ENCODE measurements at regions not wholly inside any gene's neighbourhood (a gene's known extent, or its start where the extent isn't known, plus 50 kb on each side); places are given as distances from the start of the nearest gene placed in this dataset.

DNA sequence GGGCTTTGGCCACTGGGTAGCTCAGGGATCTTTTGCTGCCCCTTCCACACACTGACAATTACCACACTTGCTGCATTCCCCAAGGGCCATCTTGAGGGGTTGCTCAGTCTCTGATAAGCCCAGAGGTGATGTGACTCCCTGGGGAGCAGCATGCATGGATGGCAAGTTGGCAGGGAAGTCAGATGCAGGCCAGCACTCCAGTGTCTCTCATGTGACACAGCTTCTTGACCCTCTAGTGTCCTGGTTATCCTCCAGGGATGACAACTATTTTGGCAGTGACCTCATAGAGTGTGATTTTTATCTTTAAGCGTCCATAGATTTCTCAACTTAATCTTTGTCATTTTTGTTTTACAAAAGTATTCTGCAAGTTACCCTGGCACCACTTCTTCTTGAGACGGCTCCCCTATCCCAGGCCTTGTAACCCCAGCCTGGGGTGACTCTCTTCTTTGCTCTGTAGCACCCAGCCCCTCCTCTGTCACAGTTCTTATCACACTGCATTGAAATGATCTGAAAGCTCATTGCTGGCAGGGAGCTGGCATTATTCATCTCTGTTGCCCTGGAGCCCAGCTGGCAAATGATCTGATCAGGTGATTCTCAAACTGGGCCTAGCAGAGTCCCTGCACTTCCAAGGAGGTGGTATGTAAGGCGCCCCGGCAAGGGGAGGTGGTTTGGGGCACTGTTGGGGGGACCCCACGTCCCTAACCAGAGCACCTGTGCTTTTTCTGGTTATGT lies 72.6 kb downstream of the TENT5C start:
- DNase-seq (ENCODE audit: low read depth in 2 of 2) = no peak

DNA sequence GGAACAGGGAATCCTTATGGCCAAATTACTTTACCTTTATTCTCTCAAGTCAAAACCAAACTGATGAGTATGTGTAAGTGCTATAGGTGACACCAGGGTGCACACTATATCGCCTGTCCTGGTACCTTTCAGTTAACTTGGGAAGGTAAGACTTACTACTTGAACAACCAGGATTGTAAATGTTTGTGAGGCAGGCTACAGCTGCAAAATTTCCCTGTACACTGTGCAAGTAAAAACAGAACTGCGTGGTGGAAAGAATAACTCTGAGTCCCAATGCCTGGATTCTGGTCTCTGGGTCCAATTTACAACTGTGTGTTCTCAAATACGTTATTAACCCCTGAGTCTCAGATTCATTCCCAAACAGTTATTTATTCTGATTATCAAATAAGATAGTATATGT lies 73.5 kb downstream of the TENT5C start:
- no peak for DNase-seq (ENCODE audit: low read depth in 2 of 2)

DNA sequence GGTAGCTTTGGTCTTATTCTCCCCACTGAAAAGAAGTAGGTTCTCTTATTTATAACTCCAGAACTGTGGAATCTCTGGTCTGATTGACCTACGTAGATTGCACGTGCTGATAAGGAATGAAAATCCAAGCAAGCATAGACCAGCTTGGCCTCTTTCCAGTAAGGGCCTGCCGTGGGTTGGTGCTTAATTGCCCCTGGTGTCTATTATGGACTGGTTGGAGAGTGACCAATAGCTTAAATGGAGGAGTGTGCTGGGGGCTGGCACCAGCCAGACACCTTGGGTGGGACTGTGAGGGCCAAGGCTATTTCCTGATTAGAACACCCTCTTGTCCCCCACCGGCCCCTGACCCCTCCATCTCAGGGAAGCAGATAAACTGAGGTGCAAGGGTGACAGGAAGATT lies 74.0 kb downstream of the TENT5C start:
- DNase-seq (ENCODE audit: low read depth in 2 of 2) = no peak

DNA sequence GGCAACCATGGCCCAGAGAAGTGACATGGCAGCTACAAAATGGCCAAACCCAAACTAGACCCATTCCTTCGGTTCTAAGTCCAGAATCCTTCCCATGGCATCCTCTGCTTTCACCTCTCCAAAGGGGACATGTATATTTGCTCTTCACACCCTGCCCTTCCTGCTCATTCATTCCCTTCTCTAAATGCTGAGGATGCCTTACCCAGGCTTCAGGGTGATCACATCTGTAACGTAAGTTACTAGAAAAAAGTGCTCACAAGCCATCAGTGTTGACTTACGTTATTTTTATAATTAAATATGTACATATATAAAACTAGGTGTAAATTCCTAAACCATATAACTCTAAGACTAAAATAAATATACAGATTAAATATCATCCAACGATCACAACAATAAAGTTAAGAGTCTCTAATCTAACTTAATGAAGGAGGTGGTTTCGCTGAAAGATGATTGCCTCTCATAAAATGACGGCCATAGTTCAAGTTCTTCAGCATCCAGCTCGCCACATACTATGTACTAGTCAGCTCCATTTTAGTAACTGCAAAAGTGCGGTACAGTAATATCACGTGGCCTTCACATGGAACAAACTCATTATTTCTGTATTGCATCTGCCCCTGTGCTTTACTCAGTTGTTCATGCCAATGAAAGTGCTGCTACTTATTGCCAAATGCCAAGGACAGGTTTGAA lies 74.6 kb downstream of the TENT5C start:
- no peak for DNase-seq (ENCODE audit: low read depth in 2 of 2)

DNA sequence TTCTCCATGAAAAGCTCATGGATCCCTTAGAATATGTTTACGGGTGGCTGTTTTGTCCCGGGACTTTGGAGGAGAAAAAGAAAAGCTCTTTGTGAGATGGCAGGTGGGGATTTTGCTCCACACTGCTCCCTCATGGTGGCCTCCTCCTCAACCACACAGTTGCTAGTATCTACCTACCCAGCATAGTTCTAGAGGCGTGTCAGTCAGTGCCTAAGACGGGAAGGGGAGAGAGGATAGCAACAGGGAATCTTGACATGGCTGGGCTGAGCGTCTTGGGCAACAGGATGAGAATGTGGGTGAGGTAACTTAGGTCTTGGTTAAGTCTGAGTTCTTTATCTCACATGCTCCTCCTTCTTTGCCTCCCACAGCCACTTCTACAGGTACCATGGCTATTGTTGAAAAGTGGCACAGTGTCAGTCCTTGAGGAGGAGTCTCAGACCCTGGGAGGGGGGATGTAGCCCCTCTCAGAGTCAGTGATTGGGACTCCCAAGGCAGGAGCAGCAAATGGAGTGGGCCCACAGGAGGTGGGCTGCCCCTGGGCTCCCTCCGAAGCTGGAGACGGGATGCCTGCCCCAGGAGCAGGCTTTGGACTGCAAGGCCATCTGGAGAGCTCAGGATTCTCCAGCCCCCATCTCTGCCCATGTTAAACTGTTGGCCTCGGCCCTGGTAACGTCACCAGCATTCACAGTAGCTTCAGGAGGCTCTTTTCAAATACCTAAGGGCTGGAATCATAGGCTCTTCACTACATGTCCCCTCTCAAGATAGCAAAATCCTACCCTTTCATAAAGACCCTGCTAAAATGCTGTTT lies 75.4 kb downstream of the TENT5C start:
- no peak for DNase-seq (ENCODE audit: low read depth in 2 of 2)

DNA sequence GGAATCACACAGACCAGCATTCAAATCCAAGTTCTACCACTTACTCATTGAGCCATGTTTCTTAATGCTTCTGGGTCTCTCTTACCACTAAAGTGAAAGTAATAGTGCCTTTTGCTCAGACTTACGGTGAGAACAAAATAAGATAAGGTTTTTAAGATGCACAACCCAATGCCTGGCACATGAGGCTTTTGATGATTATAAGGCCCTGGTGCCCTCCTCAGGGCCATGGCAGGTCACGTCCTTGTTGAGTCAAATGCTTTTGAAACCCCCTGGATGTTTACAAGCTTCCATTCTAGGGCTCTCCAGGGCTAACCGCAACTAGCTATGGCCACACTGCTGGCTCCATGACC lies 76.0 kb downstream of the TENT5C start:
- DNase-seq (ENCODE audit: low read depth in 2 of 2) = no peak

DNA sequence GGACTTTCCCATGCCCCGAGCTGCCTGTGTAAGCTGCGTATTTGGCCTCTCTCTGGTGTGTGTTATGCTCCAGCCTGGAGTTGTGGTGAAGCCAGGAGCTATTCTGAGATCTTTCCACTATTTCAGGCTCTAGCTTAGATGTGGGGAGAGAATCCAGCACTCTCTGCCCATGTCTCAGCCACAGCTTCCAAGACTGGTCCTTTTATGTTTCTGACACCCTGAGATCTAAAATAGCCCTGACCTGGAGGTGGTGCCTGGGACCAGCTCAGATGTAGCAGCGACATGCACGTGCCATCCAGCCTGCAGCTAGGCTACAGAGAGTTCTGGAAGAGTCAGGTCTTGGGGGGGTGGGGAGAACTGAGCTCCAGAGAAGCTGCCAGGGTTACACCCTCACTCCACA lies 76.5 kb downstream of the TENT5C start:
- no peak for DNase-seq (ENCODE audit: low read depth in 2 of 2)

DNA sequence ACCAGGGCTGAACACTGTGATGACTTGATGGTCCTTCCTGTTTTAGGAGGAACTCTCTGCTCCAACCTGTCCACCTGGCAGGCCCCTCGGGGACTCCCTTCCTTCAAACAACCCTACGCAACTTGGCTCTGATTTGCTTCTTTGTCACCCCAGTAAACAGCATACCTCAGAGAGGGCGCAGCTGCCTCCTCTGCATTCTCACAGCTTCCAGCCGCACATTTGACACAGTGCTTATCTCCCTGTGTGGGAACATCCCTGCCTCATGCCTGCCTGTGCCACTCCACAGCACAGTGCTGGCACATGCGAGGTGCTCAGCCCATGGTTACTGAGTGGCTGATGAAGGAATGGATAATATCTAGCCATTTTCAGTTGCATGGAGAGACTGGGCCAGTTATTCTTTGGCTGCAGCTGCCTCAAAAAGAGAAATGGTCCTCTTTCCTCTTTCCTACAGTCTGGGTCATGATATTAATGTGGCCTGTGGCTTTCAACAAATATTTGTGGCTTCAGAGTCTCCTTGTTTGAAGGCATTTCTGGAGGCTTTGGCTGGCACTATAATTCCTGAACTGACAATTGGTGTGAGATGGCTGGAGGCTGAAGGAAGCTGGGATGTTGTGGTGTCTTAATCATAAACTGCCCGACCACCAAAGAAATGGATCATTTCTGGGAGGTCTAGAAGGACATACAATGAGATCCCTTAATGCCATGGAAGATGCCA lies 77.9 kb downstream of the TENT5C start:
- no peak for DNase-seq (ENCODE audit: low read depth in 2 of 2)

DNA sequence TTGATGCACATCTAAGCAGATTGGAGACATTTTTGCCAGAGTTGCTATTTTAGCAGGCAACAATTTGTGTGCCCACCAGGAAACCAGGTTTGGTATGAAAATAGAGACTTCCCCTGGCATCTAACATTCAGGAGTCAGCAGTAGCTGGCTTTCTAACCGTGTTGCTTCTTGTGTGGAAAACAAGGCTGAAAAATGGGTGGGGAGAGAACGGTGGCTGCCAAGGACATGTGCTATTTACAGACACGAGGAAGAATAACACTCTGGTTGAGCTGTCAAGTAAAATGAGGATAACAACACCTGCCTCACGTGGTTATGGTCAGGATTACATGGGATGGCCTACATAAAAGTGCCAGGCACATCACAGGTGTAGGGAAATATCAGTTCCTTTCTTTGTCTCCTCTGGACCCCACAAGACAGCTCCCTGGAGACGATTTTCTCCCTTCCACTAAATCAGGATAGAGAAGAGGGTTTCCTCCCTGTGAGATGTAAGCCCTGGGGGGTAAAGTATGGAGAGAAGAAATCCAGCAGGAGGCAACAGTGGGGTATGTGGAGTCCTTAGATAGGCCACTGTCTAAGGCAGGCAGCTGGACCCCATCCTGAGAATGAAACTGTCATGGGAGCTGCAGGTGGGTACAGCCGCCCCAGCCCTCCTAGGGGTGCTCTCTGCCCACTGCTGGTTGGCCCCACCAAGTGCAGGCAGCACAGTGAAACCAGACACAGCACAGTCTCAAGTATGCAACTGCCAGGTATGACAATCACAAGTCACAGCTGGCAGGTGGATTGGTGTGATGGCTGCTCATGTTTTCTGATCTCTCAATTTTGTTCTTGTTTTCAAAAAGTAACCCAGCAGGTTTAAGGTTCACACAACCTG lies 80.3 kb downstream of the TENT5C start:
- no peak for DNase-seq (ENCODE audit: low read depth in 2 of 2)

DNA sequence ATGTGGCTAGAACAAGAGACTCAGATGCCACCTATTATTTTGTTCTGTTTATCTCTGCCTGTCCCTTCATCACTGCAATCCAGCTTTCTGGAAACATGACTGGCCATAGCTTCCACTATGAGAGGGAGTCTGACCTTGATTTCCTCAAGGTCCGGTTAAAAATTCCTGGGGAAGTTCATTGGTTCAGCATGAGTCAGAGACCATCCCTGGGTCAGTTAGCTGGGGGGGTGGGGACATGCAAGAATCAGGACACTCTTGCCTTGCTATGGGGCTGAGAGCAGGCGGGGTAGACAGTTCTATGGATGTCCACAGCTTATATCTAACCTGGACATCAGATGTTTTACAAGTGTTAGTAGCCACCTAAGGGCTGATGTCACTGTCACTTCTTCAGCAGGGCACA lies 81.1 kb downstream of the TENT5C start:
- DNase-seq (ENCODE audit: low read depth in 2 of 2) = no peak

DNA sequence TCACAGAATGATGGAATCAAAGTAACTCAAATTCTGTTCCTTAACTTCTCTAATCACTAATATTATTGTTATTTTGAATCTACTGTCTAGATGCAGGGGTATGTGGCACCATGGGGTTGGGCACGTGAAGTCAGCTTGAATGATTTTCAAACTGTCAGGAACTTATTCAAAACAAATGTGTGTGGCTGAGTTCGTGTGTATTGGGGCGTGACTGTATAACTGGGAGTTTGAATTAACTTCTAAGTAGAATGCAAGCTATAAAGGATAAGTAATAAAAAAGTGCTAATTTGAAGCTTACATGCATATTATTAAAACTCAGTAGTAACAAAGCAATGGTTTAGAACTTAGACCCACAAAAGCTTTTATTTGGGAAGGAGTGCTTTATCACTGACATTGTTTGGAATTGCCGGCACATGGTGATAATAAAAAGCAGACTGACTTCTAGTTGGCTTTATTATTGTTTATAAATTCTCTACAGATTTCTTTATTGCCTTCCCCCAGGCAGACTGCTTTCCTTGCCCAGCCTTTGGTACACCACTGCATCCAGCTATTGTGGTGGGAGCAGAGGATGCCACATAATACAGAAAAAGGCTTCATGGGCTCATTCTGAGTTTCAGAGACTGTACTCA lies 84.3 kb downstream of the TENT5C start:
- DNase-seq (ENCODE audit: low read depth in 2 of 2) = no peak

DNA sequence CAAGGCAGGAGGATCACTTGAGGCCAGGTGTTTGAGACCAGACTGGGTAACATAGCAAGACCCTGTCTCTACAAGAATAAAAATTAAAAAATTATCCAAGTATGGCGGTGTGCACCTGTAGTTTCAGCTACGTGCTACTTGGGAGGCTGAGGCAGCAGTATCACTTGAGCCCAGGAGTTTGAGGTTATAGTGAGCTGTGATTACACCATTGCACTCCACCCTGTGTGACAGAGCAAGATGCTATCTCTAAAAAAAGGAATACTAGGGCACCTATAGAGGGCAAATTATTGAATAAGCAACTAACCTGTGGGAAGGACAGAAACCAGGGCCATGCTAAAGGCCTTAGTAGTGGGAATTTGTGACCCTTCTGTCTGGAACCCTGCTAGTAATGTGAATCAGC lies 86.1 kb downstream of the TENT5C start:
- no peak for DNase-seq (ENCODE audit: low read depth in 2 of 2)

DNA sequence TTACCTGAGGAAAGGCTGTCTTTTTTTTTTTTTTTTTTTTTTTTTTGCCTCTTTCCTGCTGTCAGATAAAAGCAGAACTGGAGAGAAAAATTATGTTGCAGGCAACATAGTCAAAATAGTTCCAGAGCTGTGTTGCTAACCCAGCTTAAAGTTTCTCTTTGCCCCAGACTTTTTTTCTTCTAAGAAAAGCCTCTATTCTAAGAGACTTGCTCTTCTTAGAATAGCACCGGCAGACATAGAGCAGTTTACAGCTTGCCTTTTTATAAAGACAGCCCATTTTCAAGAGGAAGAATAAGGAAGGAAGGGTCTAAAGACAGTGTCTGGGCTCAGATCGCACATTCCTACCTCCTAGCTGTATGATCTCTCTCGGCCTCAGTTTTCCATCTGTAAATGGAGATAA lies 88.7 kb downstream of the TENT5C start:
- DNase-seq (ENCODE audit: low read depth in 2 of 2) = no peak

DNA sequence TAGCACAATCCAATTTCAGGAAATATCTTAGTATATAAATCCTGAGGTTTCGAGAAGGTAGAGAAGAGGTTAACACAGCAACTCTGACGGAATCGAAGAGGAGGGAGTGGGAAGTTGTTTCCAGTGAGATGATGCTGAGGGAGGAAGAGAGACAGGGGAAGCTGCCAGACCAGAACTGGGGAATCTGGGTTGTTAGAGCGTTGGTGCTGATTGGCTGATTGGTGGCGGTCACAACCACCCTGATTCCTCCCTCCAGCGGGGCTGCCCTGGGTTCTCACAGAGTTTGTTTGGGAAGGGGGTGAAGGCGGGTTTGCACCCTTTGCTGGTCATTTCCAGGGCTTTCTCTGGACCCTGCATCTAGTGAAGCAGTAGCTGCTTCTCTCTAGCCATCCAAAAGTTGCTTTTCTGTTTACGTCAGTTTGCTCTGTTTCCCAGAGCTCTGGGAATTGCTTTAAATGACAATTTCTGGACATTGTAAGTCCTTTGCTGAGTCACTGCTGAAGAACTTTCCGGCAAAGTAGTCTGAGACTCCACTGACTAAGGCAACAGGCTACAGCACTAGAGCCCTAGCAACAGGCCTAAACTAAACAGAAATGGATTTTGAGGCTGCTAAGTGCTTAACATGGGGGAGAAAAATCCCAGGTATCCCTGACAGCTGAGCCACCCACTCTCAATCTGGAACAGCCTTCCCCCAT lies 90.1 kb downstream of the TENT5C start:
- DNase-seq (ENCODE audit: low read depth in 2 of 2) = no peak

DNA sequence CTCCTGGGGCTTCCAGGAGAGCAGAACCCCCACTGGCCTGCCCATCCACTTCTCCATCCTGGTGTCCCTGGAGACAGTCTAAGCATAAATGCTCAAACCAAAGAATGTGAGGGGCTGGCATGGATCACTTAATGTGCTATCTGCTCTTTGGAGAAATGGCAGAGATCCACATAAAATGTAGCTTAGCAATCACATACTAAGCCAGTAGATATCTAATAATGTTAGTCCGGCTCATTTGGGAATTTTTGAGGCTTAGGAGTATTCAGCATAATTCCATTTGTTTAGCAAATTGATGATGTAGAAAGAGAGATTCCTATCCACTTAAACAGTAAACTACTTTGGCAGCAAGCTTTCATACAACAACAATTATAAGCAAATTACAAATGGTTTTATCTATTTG lies 90.7 kb downstream of the TENT5C start:
- no peak for DNase-seq (ENCODE audit: low read depth in 2 of 2)

DNA sequence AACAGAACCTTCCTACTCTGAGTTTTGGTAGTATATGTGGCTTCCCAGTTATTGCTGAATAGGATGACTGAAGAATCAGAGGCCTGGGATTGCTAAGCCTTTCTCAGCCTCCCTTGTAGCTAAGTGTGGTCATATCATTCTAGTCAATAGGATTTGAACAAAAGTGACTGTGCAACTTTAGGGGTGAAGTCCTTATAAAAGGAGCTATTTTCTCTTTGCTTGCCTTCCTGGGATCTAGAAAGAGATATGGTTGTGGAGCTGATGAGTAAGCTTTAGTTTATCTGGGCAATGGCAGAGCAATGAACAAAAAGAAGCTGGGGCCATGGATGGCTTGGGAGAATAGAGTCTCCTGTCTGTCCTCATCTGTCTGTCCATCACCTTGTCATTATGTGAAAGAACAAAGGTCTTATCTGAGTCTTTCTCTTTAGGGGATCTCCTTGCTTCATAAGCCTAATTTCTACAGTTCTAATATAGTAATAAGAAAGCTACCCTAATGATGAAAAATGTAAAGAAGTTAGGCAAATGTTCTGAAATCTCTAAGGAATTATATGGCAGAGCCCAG lies 91.5 kb downstream of the TENT5C start:
- DNase-seq (ENCODE audit: low read depth in 2 of 2) = no peak

DNA sequence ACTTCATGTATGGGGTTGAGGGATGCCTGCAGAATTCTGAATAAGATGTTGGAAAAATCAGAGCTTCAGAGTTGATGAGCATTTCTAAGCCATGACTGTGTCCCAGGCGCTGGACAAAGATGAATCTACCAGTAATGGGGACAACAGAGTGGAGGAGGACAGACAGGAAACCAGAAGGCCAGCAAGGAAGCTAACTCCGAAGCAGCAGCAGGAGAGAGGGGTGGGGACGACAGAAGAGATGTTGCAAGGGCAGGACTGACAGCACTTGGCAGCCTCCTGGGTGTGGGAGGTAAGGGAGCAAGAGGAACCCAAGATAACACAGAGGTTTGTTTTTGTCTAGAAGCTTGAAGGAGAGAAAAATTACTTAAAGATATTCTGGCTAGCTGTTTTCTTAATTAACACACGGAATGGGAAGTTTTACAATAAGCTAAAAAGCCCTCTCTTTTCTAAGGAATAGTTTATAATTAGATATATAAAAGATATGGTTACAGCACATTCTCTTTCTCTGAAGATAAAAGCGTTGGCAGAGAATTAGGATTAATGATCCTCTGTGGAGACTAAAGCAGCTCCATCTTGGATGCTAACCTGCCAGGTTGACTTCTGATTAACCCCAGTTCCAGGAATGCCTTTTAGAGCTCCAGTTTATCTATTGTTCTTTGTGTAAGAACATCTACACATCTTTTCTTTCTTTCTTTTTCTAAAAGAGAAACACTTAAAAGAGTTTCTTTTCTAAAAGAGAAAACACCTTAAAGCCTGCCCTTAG lies 92.7 kb downstream of the TENT5C start:
- DNase-seq (ENCODE audit: low read depth in 2 of 2) = no peak

DNA sequence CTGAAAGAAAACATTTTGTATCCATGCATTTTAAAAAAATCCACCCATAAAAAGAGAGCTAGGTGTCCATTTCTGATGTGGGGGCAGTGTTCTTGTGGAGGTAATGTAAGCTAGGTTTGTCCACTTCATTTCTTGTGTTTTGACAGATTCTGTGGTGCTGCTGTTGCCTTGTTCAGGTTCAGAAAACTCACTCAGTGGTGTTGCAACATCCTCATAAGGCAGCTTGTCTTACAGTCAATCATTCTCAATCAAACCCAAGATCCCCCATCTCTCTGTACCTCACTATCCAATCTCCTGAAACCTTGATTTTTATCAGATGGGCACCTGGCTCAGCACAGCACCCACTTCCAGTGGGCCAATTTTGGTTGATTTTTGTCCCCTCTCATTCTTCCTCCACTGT lies 94.1 kb downstream of the TENT5C start:
- DNase-seq (ENCODE audit: low read depth in 2 of 2) = no peak

DNA sequence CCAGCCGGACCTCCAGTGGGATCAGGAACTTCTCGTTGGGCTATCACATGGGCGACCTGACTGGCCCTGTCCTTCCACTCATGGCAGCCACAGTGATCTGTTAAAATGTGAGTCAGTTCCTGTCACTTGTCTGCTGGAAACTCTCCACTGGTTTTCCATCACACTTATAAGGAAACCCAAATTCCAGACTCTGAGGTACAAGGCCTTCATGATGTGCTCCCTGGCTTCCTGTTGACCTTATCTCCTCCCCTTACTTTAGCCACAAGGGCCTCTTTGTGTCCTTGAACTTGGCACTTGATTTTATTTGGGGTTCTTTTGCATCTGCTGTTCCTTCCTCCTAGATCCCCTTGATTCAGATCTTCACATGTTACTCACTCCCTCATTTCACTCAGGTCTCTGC lies 96.8 kb downstream of the TENT5C start:
- no peak for DNase-seq (ENCODE audit: low read depth in 2 of 2)

Measured in stimulated activated CD8-positive, alpha-beta memory T cell treated with anti-CD3 and anti-CD28 coated beads, Interleukin-15, amount 100 ng/mL, for 4 hours (primary cell).